ENCODE measurements at regions not wholly inside any gene's neighbourhood (a gene's known extent, or its start where the extent isn't known, plus 50 kb on each side); places are given as distances from the start of the nearest gene placed in this dataset.

DNA sequence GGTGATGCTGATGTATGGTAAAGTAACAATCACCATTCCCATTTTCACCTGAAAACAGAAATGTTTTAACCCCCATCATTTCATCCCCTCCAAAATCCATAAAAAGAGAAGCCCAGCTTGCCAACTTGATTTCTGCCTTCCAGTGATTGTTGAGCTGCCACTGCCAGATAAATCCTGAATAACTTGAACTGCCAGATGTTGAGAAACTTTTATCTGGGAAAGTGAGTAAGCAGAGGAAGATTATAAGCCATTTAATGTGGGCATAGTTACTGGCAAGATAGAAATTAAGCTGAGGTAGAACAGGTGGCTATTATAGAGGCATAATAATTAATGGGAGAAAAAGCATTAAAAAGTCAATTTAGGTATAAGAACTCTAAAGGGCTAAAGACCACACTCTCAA lies 534.1 kb downstream of the ANKRD7 start:
- H3K4me3 ChIP-seq: no peak overlapping the region
- intact Hi-C loops (cut with DNase I; ENCODE audit: low total_unique reads): no loop called here
- peaks cover 0 to 5% of the 10 kb centered on the region in 2 donors for H3K9me3 ChIP-seq
- H3K4me1 ChIP-seq: no peaks in the 10 kb centered on the region
- no peak for DNase-seq (ENCODE audit: low spot score in 2 of 2)
- H3K36me3 ChIP-seq: no peaks in the 10 kb centered on the region
- H3K27ac ChIP-seq: no peak overlapping the region
- no peak for TF ChIP-seq POLR2A (IDR thresholded peaks at IDR 0.05)
- H3K27me3 ChIP-seq: no peaks in the 10 kb centered on the region

DNA sequence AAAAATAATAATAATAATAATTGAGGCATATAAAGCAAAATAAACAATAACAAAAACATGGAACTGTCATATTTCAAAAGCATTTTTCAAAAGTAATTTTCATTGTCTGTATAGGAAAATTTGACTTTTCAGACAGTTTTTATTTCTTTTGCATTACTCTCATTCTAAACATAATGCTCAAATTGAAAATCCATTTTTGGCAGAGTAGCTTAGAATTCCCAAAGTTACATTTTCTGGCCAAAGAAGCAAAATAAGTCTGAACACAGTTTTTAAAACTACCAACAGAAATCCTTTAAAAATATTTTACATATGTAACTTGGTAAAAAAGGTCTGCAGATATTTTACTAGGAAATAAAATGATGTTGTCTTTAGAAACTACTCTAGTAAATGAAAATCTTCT lies 535.4 kb downstream of the ANKRD7 start:
- intact Hi-C loops (cut with DNase I; ENCODE audit: low total_unique reads): no loop called here
- H3K27ac ChIP-seq: no peak overlapping the region
- TF ChIP-seq POLR2A (IDR thresholded peaks at IDR 0.05): no peak
- no peak for TF ChIP-seq POLR2AphosphoS5 (IDR thresholded peaks at IDR 0.05)
- TF ChIP-seq, protein P1, sequence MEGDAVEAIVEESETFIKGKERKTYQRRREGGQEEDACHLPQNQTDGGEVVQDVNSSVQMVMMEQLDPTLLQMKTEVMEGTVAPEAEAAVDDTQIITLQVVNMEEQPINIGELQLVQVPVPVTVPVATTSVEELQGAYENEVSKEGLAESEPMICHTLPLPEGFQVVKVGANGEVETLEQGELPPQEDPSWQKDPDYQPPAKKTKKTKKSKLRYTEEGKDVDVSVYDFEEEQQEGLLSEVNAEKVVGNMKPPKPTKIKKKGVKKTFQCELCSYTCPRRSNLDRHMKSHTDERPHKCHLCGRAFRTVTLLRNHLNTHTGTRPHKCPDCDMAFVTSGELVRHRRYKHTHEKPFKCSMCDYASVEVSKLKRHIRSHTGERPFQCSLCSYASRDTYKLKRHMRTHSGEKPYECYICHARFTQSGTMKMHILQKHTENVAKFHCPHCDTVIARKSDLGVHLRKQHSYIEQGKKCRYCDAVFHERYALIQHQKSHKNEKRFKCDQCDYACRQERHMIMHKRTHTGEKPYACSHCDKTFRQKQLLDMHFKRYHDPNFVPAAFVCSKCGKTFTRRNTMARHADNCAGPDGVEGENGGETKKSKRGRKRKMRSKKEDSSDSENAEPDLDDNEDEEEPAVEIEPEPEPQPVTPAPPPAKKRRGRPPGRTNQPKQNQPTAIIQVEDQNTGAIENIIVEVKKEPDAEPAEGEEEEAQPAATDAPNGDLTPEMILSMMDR (IDR thresholded peaks at IDR 0.05): no peak

DNA sequence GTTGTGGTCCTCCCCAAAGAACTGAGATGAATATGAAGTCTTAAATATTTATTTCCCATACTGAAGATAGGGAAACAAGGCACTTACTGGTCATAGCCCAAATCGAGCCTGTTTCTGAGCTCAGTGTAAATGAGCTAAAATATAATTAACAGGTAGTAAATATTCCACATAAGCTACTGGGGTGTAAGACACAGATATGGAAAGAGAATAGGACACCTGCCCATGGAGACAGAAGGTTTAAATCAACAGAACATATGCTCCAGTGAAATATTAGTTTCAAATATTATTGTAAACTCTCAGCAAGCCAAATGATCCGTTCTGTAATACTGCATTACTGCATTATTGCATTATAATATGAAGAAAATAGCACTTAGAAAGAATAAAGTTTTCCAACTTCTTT lies 537.9 kb downstream of the ANKRD7 start:
- no peak for TF ChIP-seq POLR2A (IDR thresholded peaks at IDR 0.05)
- TF ChIP-seq, protein P1 (IDR thresholded peaks at IDR 0.05): no peak
- no peak for TF ChIP-seq POLR2AphosphoS5 (IDR thresholded peaks at IDR 0.05)
- Histone ChIP-seq H3K4me3 (no peak overlapping the region), H3K4me1 (no peaks in the 10 kb centered on the region), H3K9me3 (peaks cover 0 to 5% of the 10 kb centered on the region in 2 donors), H3K27ac (no peak overlapping the region), H3K36me3 (no peaks in the 10 kb centered on the region), H3K27me3 (no peaks in the 10 kb centered on the region)
- DNase-seq (ENCODE audit: low spot score in 2 of 2): no peak
- intact Hi-C loops (cut with DNase I; ENCODE audit: low total_unique reads): no loop called here

More for the DNA sequence above, 535.4 kb downstream of the ANKRD7 start:
- no peak for DNase-seq (ENCODE audit: low spot score in 2 of 2)
- no peaks in the 10 kb centered on the region for H3K36me3 ChIP-seq
- H3K4me3 ChIP-seq: no peak overlapping the region
- no peaks in the 10 kb centered on the region for H3K4me1 ChIP-seq
- H3K9me3 ChIP-seq: peaks cover 0 to 5% of the 10 kb centered on the region in 2 donors
- no peaks in the 10 kb centered on the region for H3K27me3 ChIP-seq

DNA sequence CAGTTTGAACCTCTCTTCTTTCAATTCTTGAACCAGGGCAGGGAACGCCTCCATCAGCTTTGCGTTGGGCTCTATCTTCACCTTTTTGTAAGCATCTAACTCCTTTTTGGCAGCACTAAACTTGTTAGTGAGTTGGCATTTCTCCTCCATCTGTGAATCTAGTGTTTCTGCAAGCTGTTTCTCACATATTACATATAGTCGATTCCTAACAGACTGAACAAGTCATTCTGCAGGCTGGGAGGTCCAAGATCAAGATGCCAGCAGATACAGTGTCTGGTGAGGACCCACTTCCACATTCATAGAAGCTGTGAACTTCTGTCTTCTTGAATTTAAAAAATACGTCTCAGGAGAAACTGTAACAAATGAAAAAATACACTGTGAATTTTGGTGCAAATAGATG lies 539.7 kb downstream of the ANKRD7 start:
- DNase-seq (ENCODE audit: low spot score in 2 of 2): no peak
- Histone ChIP-seq H3K27ac (no peak overlapping the region), H3K4me3 (no peak overlapping the region), H3K27me3 (no peaks in the 10 kb centered on the region), H3K4me1 (no peaks in the 10 kb centered on the region), H3K9me3 (peaks cover 0 to 5% of the 10 kb centered on the region in 2 donors), H3K36me3 (no peaks in the 10 kb centered on the region)
- intact Hi-C loops (cut with DNase I; ENCODE audit: low total_unique reads): no loop called here
- no peak for TF ChIP-seq POLR2A (IDR thresholded peaks at IDR 0.05)

DNA sequence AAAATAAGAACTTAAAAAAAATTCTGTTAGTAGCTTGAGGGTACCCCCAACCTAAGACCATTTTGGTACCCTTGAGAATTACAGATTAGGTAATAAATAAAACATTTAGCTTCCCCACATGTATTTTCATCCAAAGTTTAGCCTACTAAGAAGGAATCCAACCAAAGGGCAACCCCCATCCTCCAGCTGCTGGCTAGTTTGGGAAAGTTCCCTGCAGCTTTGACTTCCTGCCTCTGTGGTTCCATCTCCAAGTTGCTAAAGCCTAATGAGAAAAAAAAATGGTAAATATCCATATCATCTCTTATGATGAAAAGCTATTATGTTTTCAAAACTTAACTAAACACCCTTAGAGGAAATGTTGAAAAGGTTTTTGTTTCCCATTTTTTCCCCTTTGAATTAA lies 547.2 kb downstream of the ANKRD7 start:
- no peaks in the 10 kb centered on the region for H3K9me3 ChIP-seq
- intact Hi-C loops (cut with DNase I; ENCODE audit: low total_unique reads): no loop called here
- H3K27me3 ChIP-seq: no peaks in the 10 kb centered on the region
- H3K4me1 ChIP-seq: no peaks in the 10 kb centered on the region
- no peaks in the 10 kb centered on the region for H3K36me3 ChIP-seq
- H3K4me3 ChIP-seq: no peak overlapping the region
- no peak for DNase-seq (ENCODE audit: low spot score in 2 of 2)
- H3K27ac ChIP-seq: no peak overlapping the region
- TF ChIP-seq, protein P1 (IDR thresholded peaks at IDR 0.05): no peak

DNA sequence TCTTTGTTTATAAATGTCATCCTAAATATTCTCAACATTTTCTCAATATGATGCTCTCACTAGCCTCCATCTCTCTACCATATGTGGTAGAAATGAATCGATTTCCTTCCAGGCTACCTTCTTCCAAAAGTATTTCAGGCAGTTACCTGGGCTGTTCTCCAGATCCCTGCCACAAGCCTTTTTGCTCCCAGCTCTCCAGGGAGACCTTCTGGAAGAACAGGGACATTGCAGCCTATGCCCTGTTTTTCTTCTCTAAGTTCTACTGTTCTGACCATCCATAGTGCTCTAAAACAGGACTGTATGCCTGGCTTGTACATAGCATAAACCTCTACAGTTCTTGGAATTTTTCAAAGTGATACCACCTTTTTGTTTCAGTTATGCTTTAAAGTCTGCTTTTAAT lies 552.8 kb downstream of the ANKRD7 start:
- Histone ChIP-seq H3K36me3 (no peaks in the 10 kb centered on the region), H3K9me3 (no peaks in the 10 kb centered on the region), H3K27me3 (no peaks in the 10 kb centered on the region), H3K27ac (no peak overlapping the region), H3K4me1 (no peaks in the 10 kb centered on the region), H3K4me3 (no peak overlapping the region)
- TF ChIP-seq POLR2AphosphoS5 (IDR thresholded peaks at IDR 0.05) (no peak), POLR2A (IDR thresholded peaks at IDR 0.05) (no peak)
- TF ChIP-seq, protein P1 (IDR thresholded peaks at IDR 0.05): no peak
- DNase-seq (ENCODE audit: low spot score in 2 of 2): no peak
- intact Hi-C loops (cut with DNase I; ENCODE audit: low total_unique reads): no loop called here

Measured in breast epithelium (tissue), 4 donors.